DMS153 treated with DMSO at 0.1 percent for 48 hours (cell line): ENCODE measurements at regions not wholly inside any gene's neighbourhood (a gene's known extent, or its start where the extent isn't known, plus 50 kb on each side); places are given as distances from the start of the nearest gene placed in this dataset.

Experiments used
- DNase-seq: peaks from one replicate; lab custom pipeline; 2025; ENCODE audit not compliant: unreplicated experiment; lab: John Stamatoyannopoulos, UW

DNA sequence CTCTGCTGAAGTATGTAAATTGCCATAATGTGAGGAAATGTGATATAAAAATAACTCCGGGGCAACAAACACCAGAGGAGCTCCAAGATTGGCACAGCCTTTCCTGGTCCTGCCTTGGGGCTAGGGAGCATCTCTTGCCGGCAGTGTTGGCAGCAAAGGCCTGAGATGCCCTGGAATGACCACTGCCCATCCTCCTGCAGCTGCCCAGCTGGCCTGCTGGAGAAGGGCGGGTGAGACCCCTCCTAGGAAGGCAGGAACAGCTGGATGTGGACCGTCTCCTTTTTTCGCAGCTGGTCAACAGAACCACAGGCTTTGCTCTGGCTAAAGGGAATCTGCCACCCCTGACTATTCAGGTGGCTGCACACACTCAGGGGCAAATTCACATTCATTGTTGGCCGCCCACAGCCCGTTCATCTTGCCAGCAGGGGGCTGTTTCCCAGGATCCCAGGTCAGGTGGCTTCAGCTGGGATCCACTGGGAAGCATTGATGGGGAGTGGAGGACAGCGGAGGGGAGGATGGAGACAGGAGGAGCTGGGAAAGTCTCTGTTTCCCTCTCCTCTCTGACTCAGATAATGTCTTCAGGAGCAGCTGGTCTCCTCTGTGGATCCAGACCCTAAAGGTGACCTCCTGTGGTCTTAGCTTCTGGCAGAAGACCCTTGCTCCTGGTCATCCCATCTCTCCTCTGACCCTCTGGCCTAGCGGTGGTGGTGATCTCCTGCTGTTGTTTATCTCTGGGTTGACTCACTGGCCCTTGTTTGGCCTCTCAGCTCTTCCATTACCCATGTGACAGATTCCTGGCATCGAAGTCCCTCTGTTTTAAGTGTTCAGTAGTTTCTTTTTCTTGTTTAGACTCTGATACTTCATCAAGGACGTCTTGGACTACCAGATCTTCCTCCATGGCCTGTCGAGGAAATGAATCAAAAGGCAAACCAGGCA is 336.7 kb downstream of the DHX35 start:
- no peak for DNase-seq

DNA sequence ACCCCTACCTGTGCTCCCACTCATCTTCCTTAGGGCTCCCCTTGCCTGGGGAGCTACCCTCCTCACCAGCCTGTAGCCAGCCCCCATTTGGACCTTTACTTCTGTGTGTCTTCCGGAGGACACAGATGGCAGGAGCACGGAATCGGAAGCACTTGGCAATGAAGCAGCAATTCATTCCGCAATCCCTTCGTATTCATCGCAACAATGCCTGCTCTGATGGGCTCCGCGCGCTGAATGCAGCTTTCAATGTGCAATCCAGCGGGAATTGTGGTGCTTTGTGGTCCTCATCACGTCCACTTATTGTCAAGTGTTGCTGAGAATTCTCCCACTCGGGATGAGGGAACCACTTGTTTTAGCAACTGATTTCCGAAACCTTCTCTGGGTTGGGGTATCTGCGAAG is 336.0 kb downstream of the DHX35 start:
- DNase-seq = no peak

DNA sequence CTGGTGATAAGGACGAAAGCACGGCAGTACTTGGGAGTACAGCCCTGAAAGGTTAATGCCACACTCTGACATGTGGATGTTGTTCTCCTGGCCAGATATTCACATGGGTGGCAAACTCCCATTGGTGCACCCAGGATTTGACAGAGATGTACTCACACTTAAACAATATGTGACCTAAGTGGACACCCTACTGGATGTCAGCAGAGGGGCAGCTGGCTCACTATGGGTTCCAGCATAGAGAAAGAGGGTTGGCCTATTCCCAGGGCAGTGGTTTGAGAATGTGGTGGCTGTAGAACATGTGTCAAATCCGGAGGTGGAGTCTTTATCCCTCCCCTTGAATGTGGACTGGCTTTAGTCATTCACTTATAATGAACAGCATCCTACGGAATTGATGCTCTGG is 333.2 kb downstream of the DHX35 start:
- no peak for DNase-seq

- no peak for DNase-seq
These were observed 332.1 kb downstream of the DHX35 start for GRCh38 chr20:39294137-39294725.

- no peak for DNase-seq
These were observed 330.1 kb downstream of the DHX35 start for GRCh38 chr20:39292193-39292736.

DNA sequence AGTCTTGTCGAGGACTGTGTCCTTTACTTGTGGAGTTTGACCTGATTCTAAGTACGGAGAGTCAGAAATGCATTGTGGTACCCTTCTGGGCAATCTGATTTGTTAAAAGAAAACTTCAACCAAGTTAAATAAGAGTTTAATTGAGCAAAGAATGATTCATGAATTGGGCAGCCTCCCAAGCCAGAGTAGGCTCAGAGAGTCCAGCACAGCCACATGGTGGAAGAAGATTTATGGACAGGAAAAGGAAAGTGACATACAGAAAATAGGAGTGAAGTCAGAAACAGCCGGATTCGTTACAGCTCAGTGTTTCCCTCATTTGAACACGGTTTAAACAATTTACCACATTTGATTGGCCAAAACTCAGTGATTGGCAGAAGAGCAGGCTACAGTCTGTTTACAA is 329.2 kb downstream of the DHX35 start:
- no peak for DNase-seq

DNA sequence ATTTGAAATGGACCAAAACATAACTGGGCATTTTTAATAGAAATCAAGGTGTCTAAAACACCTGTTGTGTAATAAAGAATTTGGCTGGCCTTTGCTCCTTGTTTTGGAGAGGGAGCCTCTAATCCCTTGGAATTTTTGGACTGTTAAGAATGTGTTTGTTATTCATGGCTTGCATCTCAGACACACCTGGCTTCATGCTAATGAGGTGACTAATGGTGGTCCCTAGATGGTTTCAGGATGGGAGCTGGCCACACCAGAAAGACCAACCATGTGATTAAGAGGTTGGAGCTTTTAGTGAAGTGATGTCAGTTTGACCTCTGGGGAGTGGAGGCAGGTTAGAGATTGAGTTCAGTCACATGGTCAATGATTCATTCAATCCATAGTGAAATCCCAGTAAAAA is 328.4 kb downstream of the DHX35 start:
- DNase-seq = no peak

GRCh38 chr20:39289831-39290230 is 327.7 kb downstream of the DHX35 start:
- DNase-seq = no peak

DNA sequence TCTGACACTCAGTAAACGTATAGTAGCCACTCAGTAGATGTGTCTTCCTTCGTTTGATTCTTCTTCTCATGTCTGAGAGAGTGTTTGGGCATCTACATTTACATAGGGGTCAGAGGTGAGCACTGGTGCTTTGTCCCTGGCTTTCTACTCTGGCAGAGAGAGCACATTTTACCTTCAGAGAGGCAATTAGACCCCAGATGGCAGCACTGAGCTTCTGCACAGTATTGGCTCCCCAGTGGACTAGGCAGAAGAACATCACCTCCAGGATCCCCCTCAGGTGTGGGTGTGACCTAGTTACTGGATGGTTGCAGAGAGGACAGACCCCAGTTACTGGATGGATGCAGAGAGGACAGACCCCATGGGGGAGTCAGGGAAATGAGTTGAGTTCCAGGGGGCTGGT is 327.2 kb downstream of the DHX35 start:
- DNase-seq = peak; percentile 8

GRCh38 chr20:39283464-39283863 is 321.3 kb downstream of the DHX35 start:
- DNase-seq = no peak

DNA sequence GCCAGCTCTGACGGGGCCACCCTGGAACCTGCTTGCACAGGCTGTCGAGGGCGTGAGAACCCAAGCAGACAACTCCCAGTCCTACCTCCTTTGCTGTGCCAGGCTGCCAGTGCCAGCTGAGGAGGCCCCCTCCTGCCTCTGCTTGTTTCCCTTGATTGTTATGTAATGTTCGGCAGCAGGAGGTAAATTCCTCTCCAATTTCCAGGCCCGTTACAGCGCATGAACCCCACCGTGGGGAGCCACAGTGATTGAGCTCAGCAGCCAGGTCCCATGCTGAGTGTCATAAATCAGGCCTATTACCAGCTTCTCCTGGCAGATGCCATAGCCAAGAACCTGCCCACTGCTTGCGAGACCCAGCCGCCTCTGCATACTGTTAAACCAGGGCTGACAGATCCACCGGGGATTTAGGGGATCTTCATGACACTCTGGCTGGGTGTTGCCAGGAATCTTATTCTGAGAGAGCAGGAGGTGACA is 320.5 kb downstream of the DHX35 start:
- DNase-seq = no peak

- no peak for DNase-seq
These were observed 318.7 kb downstream of the DHX35 start for GRCh38 chr20:39280875-39281274.

DNA sequence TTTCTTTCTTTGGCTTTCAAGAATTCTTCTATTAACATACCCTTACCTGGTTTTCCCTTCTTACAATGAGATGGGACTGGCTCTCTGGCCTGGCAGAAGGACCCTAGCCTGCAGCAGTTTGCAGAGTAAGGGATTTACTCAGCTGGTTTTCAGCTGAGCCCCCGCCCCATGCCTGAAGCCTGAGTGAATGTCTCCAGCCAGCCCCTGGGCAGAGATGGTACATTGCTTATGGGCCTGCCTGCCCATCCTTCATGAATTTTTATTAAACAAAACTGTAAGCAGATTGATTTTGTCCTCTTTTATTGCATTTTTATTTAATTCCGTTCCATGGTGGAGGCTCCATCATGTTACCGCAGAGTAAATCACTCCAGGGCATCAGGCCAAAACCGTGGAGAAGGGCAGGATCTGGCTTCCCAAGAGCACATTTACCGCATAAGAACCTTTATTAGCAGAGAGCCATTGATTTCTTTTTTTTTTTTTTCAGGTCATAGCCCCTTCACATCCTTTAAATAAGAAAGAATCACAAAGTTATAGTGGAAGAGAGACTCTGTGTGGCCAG is 316.2 kb downstream of the DHX35 start:
- no peak for DNase-seq

GRCh38 chr20:39277185-39277584 is 315.0 kb downstream of the DHX35 start:
- DNase-seq = no peak

DNA sequence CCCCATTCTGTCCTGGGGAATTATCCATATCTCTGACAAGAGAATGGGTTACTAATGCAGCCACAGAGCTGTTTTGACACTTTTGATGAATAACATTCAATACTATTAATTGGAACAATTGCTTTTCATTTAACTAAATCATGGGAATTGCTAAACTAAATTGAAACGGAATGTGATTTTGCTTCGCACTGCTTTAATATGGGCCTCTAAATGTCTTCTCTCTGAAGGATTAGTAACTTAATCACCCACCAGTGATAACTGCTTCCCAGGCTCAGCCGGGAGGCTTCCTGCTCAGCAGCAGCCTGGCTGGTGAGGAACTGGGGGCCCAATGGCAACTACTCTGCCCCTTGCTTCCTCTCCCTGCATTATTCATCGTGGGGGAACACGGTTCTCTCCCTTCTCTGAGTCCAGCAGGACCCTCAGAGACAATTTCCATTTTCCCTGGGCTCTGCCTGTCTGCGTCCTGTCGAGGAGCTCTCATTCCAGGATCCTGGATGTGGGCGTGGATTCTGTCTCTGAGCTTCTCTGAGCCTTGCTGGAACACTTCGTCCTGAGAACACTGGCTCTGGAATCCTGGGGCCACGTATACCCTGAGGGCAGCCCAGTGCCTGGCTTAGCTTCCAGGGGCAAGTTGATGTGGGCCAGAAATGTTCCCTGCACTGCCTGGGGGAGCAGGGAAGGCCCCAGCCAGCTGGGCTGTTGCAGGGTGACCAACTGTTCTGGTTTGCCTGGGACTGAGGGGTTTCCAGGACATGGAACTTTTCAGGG is 308.9 kb downstream of the DHX35 start:
- DNase-seq = no peak

GRCh38 chr20:39269493-39270217 is 307.5 kb downstream of the DHX35 start:
- no peak for DNase-seq

DNA sequence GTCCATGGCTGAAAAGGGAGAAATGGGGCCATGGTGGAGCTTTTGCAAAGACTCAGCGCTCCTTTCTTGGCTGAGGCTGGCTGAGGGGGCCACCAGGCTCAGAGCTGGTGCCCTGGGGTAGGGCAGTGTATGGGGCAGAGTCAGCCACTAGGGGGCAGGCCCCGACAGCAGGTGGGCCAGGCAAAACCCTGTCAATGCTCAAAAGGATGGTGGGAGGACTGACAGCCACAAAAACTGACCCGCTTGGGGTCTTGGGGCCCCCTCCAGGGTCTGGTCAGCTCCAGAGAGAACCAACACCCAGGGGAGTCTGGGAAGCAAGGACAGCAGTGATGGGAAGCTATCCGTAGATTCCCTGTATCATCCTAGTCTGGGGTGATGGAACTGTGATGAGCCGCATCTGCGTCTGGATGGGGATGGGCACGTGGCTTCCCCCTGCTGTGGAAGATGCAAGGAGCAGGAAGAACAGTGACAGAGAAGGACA is 306.9 kb downstream of the DHX35 start:
- DNase-seq = peak; percentile 32

DNA sequence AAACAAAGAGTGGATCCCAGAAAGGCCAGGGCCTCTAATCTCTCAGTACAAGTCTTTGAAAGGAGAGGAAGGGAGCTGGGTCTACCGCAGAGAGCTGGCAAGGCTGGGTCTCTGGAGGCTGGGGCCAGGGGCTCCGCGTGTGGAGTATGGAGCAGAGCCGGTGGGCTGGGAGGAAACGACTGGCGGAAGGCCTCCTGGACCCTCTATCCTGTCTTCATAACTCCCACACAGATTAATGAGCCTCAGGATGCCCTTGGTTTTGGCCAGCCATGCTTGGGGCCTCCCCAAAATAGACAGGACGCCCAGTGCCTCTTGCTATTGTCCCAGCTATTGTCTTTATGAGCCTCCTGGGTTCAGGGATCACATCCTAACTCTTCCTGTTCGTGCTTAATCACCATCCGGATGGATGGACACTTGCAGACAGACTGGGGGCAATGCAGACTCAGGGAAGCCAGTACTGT is 306.4 kb downstream of the DHX35 start:
- DNase-seq = no peak

DNA sequence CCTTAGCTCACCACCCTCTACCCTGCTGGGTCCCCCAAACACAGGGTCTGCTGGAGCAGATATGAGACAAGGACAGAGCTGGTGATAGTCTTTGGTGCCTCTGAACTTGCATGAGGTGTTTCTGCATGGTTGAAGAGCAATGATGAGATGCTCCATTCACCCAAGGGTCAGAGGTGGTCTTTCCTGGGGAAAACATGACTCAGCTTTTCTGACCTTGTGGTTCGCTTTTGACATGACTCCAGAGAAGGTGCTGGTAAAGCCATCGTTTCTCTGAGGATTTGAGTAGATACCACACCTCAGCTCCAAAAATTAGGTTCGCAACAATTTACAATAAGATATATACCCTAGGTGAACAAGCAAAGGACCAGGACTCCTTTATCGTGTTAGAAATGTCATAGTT is 304.8 kb downstream of the DHX35 start:
- no peak for DNase-seq

DNA sequence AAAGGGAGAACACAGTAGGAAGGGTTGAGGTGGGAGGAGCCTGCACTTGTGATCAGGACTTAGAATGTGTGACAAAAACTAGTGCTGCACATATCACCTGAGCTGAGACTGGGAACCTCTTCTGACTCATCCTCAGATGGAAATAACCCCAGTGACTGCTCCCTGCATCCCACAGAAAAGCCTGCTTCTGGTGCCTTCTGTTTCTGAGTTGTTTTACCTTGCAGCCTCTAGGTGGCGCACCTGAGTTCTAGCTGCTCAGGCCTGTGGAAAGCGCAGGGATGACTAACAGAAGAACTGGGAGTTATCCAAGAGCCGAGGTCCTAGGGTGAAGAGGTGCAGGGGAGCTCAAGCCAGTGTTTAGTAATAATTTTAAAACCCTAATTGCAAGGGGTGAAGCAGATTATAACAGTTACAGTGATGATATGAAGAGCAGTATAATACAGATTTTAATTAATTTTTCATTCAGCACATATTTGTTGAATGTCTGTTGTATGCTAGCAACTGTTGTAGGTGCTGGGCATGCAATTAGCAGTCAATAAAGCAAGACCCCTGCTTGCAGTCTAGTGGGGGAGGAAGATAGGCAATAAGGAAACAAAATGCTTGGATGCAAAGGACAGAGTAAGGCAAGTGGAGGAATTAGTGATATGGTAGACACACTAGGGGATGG is 302.5 kb downstream of the DHX35 start:
- peak; percentile 21 for DNase-seq
